NAMALWA (cell line): ENCODE measurements at regions not wholly inside any gene's neighbourhood (a gene's known extent, or its start where the extent isn't known, plus 50 kb on each side); places are given as distances from the start of the nearest gene placed in this dataset.
"Not testable (repeated sequence)": the region's sequence is repeated elsewhere in the genome, so short reads cannot be mapped to it uniquely, and the experiment has no call there.

ENCODE experiments used
- DNase-seq: peaks from one replicate; pipeline ENCODE4 v3.0.0-alpha.2; 2015; ENCODE audit warnings: low spot score

DNA sequence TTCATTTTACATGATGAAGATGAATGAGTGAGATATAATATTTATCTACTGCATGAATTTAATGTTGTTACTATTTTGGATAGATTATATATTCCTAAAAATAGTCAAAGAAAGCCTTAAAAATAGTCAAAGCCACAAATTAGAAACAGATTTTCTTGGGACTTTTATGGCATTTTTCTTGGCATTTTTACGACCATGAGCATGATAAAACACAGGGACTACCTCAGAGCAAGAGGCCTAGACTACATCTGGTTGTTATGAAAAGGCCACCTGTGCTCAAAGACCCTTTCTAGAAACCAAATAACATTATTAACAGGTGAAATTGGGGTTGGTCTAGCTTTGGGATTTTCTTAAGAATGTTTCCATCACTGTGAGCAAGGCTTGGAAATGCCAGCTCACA is 281.0 kb downstream of the OXSM start:
- no peak for DNase-seq

DNA sequence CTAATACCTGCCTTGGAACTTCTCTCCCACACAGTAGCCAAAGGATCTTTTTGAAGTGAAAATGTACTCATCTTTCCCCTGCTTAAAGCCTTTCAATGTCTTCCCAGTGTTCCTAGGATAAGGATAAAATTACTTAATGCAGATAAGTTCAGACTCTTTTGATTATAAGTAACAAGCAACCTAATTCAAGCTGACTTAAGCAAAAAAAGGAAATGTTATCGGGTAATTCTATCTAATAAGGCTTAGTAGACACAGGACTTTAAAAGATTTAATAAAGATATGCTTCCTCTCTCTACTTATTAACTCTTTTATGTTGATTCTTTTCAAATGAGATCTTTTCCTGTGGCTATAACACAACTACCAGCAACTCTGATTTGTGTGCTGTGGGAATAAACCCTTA is 284.2 kb downstream of the OXSM start:
- DNase-seq: no peak

DNA sequence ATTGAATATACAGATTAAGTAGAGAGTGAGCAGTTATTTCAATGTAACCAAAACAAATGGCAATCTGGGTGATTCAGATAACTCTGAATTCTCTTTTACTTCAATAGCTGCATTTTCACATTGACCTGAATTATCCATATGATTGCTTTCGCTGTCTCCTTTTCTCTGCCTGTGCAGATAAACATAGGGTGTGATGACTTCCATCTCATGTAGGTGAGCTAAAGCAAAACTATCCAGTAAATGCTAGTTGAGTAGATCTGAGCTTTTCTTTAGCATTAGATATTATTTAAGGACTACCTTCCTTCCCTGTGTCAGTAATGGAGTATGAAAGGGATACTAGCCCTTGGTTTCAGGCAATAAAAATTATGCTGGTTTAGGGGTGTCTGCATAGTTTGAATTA is 288.6 kb downstream of the OXSM start:
- DNase-seq: no peak

DNA sequence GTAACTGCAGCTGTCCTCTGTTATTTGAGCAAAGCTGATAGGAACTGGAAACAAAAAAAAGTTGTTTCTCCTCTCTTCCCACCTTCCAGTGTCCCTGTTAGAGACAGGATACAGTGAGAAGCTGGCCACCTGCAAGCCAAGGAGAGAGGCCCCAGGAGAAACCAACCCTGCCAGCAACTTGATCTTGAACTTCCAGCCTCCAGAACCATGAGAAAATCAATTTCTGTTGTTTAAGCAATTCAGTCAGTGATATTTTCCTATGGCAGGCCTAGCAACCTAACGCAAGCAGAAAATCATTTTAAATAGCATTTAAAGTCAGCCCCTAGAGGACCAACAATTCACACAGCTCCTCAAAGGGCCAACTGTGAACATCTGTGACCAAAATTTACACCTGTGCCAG is 291.3 kb downstream of the OXSM start:
- no peak for DNase-seq

DNA sequence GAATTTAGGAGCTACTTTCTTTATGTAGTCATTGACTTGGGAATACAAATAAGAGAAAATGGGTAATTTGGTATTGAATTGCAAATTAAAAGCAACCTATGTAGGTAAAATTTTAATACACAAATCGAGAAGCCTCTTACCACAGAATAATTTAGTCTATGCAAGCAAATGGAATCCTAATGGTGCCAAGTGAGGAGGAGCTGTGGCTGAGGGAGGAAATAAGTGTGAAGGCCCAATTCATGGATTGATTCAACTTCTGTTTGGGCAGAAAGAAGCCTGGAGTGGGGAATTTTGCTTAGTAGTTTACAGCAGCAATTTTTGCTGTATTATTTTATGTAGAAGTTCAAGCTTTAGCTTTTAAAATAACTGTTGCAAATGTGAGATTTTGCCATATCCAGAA is 291.9 kb downstream of the OXSM start:
- no peak for DNase-seq

DNA sequence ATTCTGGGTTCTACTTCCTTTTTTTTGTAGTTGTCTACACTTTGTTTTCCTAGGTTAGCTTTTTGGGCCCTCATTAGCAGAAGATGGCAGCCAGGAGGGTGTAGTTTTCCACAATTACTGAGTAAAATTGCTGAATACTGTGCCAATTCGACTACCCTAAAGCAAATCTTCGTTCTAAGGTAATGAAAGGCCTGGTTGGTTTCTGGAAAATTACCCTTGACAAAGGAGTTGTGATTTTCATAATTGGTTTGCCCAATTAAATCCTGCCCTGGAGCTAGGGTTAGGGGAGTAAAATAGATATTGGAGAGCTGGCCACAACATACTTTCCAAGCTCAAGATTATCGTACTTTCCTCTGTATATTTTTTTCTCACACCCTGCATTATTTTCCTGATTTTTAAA is 293.0 kb downstream of the OXSM start:
- DNase-seq: no peak

DNA sequence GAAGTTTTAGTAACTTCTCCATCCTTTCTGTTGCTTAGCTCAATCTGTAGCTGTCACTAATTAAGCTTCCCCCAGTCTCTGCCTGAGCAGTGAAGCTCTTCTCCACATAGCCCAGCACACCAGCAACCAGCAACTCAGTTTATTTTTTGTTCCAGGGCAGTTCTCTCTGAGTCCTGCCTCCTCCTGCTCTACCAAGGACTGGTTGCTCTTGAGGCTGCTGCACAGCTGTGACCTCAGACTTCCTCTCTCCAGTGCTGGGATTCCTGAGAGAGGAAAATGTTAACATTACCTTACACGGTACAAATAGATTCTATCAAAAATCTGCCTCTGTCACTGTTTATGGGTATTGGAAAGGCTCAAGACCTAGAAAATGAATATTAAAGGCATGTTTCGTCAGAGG is 294.7 kb downstream of the OXSM start:
- no peak for DNase-seq

DNA sequence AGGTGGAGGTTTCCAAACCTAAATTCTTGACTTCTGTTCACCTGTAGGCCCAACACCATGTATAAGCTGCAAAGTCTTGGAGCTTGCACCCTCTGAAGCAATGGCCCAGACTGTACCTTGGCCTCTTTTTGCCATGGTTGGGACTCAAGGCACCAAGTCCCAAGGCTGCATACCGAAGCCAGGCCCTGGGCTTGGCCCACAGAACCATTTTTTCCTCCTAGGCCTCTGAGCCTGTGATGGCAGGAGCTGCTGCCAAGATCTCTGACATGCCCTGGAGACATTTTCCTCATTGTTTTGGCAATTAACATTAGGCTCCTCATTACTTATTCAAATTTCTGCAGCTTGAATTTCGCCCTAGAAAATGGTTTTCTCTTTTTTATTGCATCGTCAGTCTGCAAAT is 297.9 kb downstream of the OXSM start:
- no peak for DNase-seq

DNA sequence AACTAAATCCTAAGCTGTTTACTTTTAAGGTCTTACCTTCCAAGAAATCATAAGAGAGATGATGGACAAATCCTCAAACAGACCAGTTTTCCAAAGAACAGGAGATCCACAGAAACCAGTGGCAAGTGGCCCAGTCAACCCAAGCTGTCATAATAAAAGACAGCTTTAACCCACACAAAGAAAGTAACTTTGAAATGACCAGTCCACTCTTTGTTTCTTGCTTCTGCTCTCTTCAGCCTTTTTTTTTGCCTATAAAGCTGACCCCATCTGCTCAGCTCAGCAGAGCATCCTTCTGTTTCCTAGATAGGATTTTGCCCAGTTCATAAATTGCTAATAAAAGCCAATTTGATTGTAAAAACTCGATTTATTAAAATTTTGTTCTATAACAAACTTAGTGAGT is 299.4 kb downstream of the OXSM start:
- no peak for DNase-seq

DNA sequence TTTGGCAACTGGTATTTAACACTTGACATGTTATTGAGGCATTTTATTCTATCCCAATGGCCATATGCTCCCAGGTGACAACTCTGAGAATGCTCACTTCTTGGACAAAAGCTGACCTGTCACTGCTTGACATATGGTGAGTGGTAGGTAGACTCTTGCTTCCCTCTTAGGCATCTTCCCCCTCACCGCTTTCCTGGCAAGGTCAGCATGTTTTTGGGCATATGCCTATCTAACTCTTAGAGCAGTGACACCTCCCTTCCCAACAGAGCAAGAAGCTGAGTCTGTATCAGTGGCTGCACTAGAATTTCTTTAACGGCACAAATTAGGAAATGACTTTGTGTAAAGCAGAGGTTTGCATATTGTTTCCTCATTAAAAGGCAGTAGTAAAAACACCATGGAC is 300.7 kb downstream of the OXSM start:
- no peak for DNase-seq

DNA sequence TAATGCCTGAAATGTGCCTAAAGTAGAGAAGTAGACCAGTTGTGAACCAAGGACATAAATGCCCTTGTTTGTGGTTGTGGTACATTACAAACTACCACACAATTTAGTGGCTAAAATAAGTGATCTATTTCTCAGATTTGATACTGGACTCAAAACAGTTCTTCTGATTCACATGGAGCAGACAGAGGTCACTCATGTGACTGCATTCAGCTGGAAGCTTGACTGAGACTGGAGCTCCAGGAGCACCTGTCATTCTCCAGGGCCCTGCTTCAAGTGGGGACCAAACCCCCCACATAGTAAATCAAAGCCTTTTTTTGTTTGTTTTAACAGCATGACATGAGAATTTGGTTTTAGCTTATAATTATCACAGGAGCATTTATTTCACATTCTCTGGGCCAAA is 301.2 kb downstream of the OXSM start:
- DNase-seq: no peak

DNA sequence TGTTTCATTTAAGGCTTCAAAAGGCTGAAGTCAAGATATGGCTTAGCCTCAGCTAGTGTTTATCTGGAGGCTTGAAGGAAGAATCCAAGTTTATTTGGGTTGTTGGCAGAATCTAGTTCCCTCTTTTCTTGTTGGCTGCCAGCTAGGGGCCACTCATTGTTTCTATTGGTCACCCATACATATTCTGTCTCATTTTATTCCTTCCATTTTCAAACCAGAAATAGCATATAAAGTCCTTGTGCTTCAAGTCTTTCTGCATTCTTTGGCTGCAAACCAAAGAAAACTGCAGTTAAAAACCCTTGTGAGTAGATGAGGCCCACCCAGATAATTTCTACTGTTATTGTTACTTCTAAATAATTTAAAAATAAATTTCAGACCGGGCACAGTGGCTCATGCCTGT is 301.7 kb downstream of the OXSM start:
- no peak for DNase-seq

DNA sequence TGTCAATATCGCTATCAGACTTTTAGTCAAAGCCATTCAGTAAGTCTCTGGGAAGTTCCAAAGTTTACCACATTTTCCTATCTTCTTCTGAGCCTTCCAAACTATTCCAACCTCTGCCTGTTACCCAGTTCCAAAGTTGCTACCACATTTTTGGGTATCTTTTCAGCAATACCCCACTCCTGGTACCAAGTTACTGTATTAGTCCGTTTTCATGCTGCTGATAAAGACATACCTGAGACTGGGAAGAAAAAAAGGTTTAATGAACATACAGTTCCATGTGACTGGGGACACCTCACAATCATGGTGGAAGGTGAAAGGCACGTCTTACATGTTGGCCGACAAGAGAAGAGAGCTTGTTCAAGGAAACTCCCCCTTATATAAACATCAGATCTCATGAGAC is 307.2 kb downstream of the OXSM start:
- not testable (repeated sequence) for DNase-seq

DNA sequence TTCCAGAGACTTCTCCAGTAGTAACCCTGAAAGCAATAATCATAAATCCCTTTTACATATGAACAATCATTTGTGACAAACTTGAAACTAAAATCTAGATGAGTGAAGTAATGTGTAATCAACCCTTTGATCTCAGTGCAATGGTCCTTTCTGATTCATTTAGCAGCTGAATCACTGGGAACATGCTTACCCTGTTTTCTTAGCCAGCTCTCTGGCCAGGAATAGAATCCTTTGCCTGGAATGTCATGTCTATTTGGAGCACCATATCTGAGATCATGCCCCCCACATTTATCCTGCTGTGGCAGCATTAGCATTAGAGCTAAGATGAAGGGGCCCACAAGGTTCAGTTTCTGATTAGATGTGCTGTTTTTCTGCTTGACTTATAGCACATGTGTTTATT is 309.8 kb downstream of the OXSM start:
- no peak for DNase-seq

DNA sequence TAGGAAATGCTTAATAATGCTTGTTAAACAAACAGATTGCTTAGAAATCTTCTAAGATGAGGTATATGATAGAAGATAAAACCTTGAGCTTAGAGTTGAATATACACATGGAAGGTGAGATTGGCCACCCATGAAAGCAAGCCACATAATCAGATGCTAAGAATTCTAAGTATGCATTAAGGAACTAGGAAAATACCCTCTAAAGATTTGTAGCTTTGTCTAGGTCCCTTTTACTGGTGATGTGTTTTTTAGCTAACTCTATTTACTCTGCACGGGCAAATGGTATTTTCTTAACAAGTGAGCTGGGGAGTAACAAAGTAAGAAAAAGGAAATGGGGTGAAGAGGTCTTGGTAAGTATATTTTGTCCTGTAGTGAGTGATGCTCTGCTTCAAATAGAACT is 310.3 kb downstream of the OXSM start:
- DNase-seq: no peak

DNA sequence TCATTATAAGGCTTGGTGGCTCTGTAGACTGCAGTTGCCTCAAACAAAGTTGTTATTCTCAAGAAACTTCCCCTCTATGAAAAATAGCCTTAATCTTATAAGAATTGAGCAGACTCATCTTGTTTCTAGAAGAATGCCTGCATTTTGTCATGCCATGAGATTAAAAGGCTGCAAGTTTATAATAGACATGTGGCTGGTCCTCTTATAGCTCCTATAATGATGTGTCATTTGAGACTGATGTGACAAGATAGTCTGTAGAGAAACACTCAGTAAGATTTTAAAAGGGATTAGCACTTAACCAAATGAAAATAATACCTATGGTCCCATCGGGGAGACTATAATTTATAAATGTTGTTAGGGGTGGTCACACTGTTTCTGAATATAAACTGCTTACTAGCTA is 312.5 kb downstream of the OXSM start:
- DNase-seq: no peak

DNA sequence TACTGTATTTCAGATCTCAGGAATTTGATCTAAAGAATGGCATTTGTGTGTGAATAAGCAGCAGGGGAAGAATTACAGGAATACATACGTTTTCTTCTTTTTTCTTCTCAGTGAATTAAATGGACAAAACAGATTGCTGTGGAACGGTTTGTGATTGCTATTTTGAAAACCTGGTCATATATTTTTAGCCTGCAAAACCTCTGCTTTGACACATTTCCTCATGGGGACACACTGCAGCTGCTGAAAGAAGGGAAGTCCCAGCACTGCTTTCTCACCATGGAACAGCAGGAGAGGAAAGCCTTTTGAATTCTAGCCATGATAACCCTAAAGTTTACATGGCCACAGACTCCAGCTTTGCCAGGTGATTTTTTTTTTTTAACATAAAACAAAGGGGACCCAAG is 315.0 kb downstream of the OXSM start:
- peak; percentile 72 for DNase-seq

DNA sequence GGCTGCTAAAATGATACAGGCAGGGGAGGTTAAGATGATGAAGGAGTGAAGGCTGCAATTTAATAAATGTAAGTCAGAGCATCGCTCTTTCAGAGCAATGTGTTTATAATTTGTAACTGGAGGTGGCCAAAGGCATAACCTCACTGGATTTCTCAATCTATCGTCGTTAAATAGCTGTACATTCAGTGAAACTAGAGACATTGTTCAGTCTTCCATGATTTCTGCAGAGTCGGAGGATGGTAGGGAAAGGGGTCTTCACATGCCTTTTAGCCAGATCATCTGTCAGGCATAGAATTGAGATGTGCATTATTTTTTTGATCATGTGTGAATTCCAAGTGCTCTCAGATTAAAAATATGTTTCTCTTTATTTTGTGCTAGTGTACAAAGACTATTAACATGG is 315.4 kb downstream of the OXSM start:
- DNase-seq: no peak

DNA sequence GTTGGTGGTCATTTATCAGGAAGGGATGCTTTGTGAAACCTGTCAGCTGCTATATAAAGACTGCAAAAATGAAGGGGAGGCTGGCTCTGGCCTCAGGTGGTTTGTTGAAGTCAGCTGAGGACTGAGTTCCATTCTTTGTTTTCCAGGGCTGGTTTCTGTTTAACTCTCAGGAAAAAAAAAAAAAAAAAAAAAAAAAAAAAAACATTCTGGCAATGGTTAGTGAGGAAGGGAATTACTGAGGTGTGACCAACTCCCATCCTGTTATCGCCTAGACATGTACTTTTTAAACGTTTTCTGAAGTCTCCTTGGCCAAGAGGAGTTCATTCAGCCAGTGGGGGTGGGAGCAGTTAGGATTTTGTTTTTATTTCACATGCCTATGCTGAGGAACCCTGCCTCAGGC is 316.3 kb downstream of the OXSM start:
- no peak for DNase-seq

DNA sequence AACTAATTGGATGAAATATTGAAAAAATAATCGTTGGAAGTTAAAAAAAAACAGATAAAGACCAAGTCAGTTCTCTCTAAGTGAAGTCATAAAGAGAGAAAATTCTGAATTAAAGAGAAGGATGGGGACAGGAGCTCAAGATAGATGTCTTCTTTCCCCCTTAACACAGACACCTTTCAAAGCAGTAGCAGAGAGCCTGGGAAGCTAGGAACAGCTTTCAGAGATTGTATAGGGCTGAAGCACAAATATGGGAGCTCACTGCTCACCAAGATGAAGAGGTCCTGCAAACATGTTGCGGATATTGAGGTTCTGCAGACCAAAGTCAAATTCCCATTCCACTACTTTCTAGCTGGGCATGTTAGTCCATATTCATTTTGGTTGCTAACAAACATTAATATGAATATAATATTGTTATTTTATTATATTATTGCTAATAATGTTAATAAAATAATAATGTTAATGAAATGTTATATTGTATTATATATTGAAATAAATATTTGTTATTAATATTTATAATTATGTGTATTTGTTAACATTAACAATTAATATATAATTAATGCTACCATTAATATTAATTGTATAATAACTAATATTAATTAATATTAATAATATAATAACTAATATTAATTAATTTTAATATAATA is 319.1 kb downstream of the OXSM start:
- DNase-seq: no peak

DNA sequence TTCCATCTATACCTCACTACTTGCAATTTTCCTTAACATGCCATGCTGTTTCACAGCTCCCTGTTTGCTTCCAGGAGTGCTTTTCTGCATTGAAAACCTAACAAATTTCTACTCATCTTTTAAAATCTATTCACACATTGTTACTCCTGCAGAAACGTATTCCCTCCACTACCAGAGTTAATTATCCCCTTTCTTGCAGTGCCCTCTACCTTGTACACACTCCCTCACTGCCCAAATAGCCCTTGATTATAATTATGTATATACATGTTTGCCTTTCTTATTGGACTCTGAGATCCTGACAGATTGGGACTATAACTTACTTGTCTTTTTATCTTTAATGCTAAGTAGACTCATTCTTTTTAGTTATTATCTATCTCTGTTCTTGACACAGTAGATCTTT is 325.0 kb downstream of the OXSM start:
- no peak for DNase-seq

DNA sequence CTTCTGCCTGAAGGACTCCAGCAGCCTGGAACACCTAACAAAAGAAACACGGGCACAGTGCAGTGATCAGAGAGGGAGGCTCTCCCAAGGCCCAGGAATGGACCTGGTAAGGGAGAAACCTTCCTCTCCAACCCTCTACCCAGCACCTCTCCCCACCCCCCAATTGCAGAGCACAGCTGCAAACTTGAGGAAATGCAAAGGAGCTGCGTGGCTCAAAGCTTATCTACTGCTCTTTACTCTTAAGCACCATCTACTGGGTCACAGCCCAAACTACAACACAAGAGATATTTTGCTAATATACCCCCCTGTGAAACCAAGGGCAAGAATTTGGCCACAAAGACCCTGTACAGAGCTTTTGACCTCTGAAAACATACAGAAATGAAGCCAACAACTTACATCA is 328.3 kb downstream of the OXSM start:
- DNase-seq: peak; percentile 83

DNA sequence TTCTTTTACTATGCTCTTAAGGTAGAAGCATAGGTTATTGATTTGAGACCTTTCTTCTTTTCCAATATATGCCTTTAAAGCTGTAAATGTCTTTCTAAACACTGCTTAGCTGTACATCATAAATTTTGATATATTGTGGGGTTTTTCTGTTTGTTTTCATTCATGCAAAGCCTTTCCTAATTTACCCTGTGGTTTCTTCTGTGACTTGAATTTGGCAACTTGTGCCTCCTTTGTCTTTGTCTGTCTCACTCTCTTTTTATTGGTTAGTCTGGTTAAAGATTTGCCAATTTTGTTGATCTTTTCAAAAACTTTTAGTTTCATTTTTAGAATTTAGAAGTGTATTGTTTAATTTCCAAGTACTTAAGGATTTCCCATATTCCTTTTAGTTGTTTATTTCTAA is 343.1 kb downstream of the OXSM start:
- no peak for DNase-seq

DNA sequence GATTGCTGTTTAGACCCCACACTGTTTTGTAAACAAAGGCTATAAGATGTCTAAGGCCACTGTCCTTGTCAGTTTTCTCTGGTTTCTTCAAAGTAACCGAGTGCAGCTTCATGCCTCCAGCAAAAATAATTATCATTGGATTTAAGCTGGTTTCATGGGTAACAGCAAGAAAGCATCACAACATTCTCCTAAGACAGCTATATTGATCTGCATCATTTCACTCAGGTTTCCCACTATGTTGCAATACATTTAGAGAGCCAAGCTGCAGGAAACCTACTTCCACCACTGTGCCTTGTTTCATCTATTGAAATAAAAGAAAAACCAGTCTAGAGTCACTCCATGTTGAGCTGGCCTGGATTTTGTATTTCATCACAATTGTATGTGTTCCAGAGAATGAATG is 351.4 kb downstream of the OXSM start:
- DNase-seq: no peak

DNA sequence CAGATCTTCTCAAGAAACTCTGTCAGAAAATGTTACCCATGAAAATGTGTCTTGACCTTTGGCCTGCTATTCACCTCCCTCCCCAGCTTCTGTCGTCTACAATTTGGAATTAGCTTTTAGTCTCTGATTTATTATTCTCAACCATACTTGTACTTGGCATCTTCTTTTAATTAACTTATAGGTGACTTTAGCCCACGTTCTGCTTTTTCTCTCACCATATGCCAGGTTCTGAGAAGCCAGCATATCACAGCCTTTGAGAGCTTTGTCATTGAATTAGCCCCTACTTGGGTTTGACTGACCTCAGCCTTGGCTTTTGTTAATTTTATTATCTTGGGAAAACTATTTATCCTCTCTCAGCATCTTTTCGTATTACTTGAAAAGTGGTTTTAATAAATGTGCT is 355.9 kb downstream of the OXSM start:
- no peak for DNase-seq
